ENCODE measurements at regions not wholly inside any gene's neighbourhood (a gene's known extent, or its start where the extent isn't known, plus 50 kb on each side); places are given as distances from the start of the nearest gene placed in this dataset.

DNA sequence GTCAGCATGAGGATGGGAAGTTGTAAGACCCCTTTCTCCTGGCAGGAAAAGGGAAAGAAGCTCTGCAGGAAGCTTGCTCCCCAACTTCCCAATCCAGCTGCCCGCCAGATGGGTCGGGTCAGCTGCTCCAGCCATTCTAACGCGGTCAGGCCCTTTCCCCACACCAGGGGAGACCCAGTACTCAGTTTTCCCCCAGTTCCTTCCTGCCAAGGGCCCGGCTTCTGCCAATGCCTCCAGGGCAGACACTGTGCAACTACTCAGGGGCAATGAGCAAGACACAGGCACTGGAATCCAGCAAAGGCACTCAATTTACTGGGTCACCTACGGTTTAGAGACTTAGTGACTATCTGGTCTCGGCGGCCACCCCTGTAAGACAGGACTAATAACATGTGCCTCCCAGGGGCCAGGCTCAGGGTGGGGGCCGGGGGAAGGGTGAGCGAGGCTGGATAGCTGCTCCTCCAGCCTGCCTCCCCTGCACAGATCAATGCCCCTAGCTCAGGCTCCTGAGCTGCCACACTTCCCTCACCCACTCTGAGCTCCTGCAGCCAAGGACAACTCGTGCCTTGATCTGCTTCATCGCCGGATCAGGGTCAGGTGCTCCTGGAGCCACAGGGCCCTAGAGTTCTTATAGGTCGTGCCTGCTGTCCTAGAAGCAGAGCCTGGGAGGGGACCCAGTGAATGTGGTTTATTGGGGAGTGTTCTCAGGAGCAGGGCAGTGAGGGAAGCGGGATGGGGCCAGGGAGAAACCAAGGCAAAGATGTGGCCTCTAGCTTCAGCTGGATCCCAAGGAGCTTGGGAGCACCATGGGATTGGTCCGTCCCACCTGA is 171.1 kb downstream of the ZFP36L2 start:
- TF ChIP-seq CTCF (optimal IDR thresholded peaks at IDR 0.05 in 1 of 3, IDR thresholded peaks at IDR 0.05 in 1 of 3, conservative IDR thresholded peaks at IDR 0.05 in 1 of 3; ENCODE audit: extremely low read depth in 1 of 3, insufficient read depth in 2 of 3, low read length in 3 of 3) (no peak), EZH2 (IDR thresholded peaks at IDR 0.05; ENCODE audit: low read length) (no peak)

Data from keratinocyte (primary cell).